ENCODE measurements at regions not wholly inside any gene's neighbourhood (a gene's known extent, or its start where the extent isn't known, plus 50 kb on each side); places are given as distances from the start of the nearest gene placed in this dataset.

- TF ChIP-seq REST (IDR thresholded peaks at IDR 0.05; ENCODE audit: low read depth) (no peak), FOXM1 (IDR thresholded peaks at IDR 0.05; ENCODE audit: borderline replicate concordance, low read depth) (no peak), TCF12 (IDR thresholded peaks at IDR 0.05; ENCODE audit: low read depth) (no peak), ZBTB7A (IDR thresholded peaks at IDR 0.05; ENCODE audit: low read depth) (no peak), YY1 (IDR thresholded peaks at IDR 0.05; ENCODE audit: low read depth) (no peak), EP300 (IDR thresholded peaks at IDR 0.05; ENCODE audit: borderline replicate concordance) (no peak), CEBPB (IDR thresholded peaks at IDR 0.05) (no peak), RAD21 (IDR thresholded peaks at IDR 0.05; ENCODE audit: low read depth) (no peak), USF1 (IDR thresholded peaks at IDR 0.05) (no peak), TAF1 (IDR thresholded peaks at IDR 0.05; ENCODE audit: low read depth) (no peak), EGR1 (IDR thresholded peaks at IDR 0.05) (no peak), NFIC (IDR thresholded peaks at IDR 0.05) (no peak), MAX (IDR thresholded peaks at IDR 0.05) (no peak), CREB1 (IDR thresholded peaks at IDR 0.05; ENCODE audit: low read depth) (no peak), TEAD4 (IDR thresholded peaks at IDR 0.05) (no peak)
Observed at GRCh38 chr5:30581198-30581935, 612.1 kb upstream of the CDH6 start.

- TF ChIP-seq USF1 (IDR thresholded peaks at IDR 0.05) = no peak
- peak; percentile 56 for TF ChIP-seq TEAD4 (IDR thresholded peaks at IDR 0.05)
- TF ChIP-seq TAF1 (IDR thresholded peaks at IDR 0.05; ENCODE audit: low read depth) = no peak
- no peak for TF ChIP-seq EP300 (IDR thresholded peaks at IDR 0.05; ENCODE audit: borderline replicate concordance)
- peak; percentile 63 for TF ChIP-seq CEBPB (IDR thresholded peaks at IDR 0.05)
Observed at GRCh38 chr5:30574761-30575160, 618.7 kb upstream of the CDH6 start.

GRCh38 chr5:30572279-30572678 lies 621.2 kb upstream of the CDH6 start:
- TF ChIP-seq NFIC (IDR thresholded peaks at IDR 0.05) (0 out of 2 replicates have a peak, but pooled peaks have one; percentile 44), CEBPB (IDR thresholded peaks at IDR 0.05) (no peak)

GRCh38 chr5:30561771-30562170 lies 631.7 kb upstream of the CDH6 start:
- TF ChIP-seq CEBPB (IDR thresholded peaks at IDR 0.05) = no peak
- TF ChIP-seq MAX (IDR thresholded peaks at IDR 0.05) = no peak
- TF ChIP-seq ZBTB7A (IDR thresholded peaks at IDR 0.05; ENCODE audit: low read depth) = no peak
- TF ChIP-seq NFIC (IDR thresholded peaks at IDR 0.05) = 0 out of 2 replicates have a peak, but pooled peaks have one; percentile 7
- no peak for TF ChIP-seq TAF1 (IDR thresholded peaks at IDR 0.05; ENCODE audit: low read depth)

GRCh38 chr5:30551618-30552017 lies 641.9 kb upstream of the CDH6 start:
- TF ChIP-seq TEAD4 (IDR thresholded peaks at IDR 0.05) = no peak
- no peak for TF ChIP-seq EP300 (IDR thresholded peaks at IDR 0.05; ENCODE audit: borderline replicate concordance)
- TF ChIP-seq CREB1 (IDR thresholded peaks at IDR 0.05; ENCODE audit: low read depth) = no peak
- no peak for TF ChIP-seq YY1 (IDR thresholded peaks at IDR 0.05; ENCODE audit: low read depth)
- TF ChIP-seq ZBTB7A (IDR thresholded peaks at IDR 0.05; ENCODE audit: low read depth) = no peak
- TF ChIP-seq CEBPB (IDR thresholded peaks at IDR 0.05) = no peak
- TF ChIP-seq TAF1 (IDR thresholded peaks at IDR 0.05; ENCODE audit: low read depth) = no peak
- TF ChIP-seq MAX (IDR thresholded peaks at IDR 0.05) = no peak
- TF ChIP-seq REST (IDR thresholded peaks at IDR 0.05; ENCODE audit: low read depth) = no peak
- TF ChIP-seq NFIC (IDR thresholded peaks at IDR 0.05) = no peak
- TF ChIP-seq EGR1 (IDR thresholded peaks at IDR 0.05) = no peak
- no peak for TF ChIP-seq USF1 (IDR thresholded peaks at IDR 0.05)
- TF ChIP-seq FOXM1 (IDR thresholded peaks at IDR 0.05; ENCODE audit: borderline replicate concordance, low read depth) = no peak
- TF ChIP-seq TCF12 (IDR thresholded peaks at IDR 0.05; ENCODE audit: low read depth) = no peak
- no peak for TF ChIP-seq RAD21 (IDR thresholded peaks at IDR 0.05; ENCODE audit: low read depth)

Data from Ishikawa (cell line).